Gastrocnemius medialis (tissue), 4 donors: ENCODE measurements at regions not wholly inside any gene's neighbourhood (a gene's known extent, or its start where the extent isn't known, plus 50 kb on each side); places are given as distances from the start of the nearest gene placed in this dataset.
"Not testable (repeated sequence)": the region's sequence is repeated elsewhere in the genome, so short reads cannot be mapped to it uniquely, and the experiment has no call there.

ENCODE experiments used
- CTCF ChIP-seq, 5 experiments: fragments of 450-650 bp in 3 of 5; fragments of 200-600 bp in 2 of 5; sonication (generic) in 2 of 5; IDR thresholded peaks in 4 of 5; conservative IDR thresholded peaks in 1 of 5; 1 replicate in 4 of 5; 2 replicates in 1 of 5; pipeline ENCODE4 v1.5.1; 2016 to 2019; ENCODE audit warnings: antibody characterized with exemption in 5 of 5, mild to moderate bottlenecking in 3 of 5, moderate library complexity in 3 of 5
- POLR2A ChIP-seq, 2 donors: fragments of 450-650 bp; IDR thresholded peaks; one replicate each; pipeline ENCODE4 v1.6.1; 2017; ENCODE audit warnings: antibody characterized with exemption in 2 of 2, mild to moderate bottlenecking in 2 of 2, moderate library complexity in 2 of 2

- TF ChIP-seq CTCF (IDR thresholded peaks at IDR 0.05 in 4 of 5, conservative IDR thresholded peaks at IDR 0.05 in 1 of 5); POLR2A (IDR thresholded peaks at IDR 0.05): not testable (repeated sequence)
Observed at GRCh38 chr7:92942706-92943105, 106.3 kb upstream of the CDK6 start.
